H1 (cell line): ENCODE measurements at regions not wholly inside any gene's neighbourhood (a gene's known extent, or its start where the extent isn't known, plus 50 kb on each side); places are given as distances from the start of the nearest gene placed in this dataset.

Source experiments
- BRCA1 ChIP-seq: IDR thresholded peaks from 2 replicates; pipeline ENCODE4 v1.6.1; 2012; ENCODE audit warnings: low read depth, low read length, improper control_type of control experiment
- CBX5 ChIP-seq: fragments of 300-800, 300-1000 bp; sonication (generic); IDR thresholded peaks from 2 replicates; pipeline ENCODE4 v1.7.1; 2016; ENCODE audit warnings: antibody characterized with exemption, low read length, low read depth
- EP300 ChIP-seq, 2 experiments: IDR thresholded peaks; 1 replicate in 1 of 2; 2 replicates in 1 of 2; pipeline ENCODE4 v1.6.1; 2011 to 2012; ENCODE audit warnings: low read depth in 2 of 2, low read length in 2 of 2, mild to moderate bottlenecking in 2 of 2, borderline replicate concordance in 1 of 2, inconsistent platforms in 1 of 2, moderate library complexity in 1 of 2
- NANOG ChIP-seq: IDR thresholded peaks from 2 replicates; pipeline ENCODE4 v1.6.1; 2011; ENCODE audit warnings: low read length, low read depth, mild to moderate bottlenecking, inconsistent platforms; ENCODE audit not compliant: insufficient read depth, poor library complexity, severe bottlenecking
- NRF1 ChIP-seq: IDR thresholded peaks from 2 replicates; pipeline ENCODE4 v1.6.1; 2011; ENCODE audit warnings: mild to moderate bottlenecking, low read depth, low read length, improper control_type of control experiment
- POLR2A ChIP-seq, 2 experiments: IDR thresholded peaks; 1 replicate in 1 of 2; 2 replicates in 1 of 2; pipeline ENCODE4 v1.6.1; 2011; ENCODE audit warnings: low read depth in 2 of 2, low read length in 2 of 2, mild to moderate bottlenecking in 2 of 2; ENCODE audit errors: control extremely low read depth in 1 of 2
- RAD21 ChIP-seq, 2 experiments: IDR thresholded peaks in 1 of 2; conservative IDR thresholded peaks in 1 of 2; 2 replicates each; pipeline ENCODE4 v1.6.1; 2011; ENCODE audit warnings: low read depth in 2 of 2, low read length in 2 of 2, improper control_type of control experiment in 1 of 2, inconsistent platforms in 1 of 2, mild to moderate bottlenecking in 1 of 2, moderate library complexity in 1 of 2
- SIX5 ChIP-seq: IDR thresholded peaks from 2 replicates; pipeline ENCODE4 v1.6.1; 2011; ENCODE audit warnings: mild to moderate bottlenecking, low read depth, low read length
- TF ChIP-seq, protein P1 (sequence below), 3 experiments: IDR thresholded peaks; 1 replicate in 2 of 3; 2 replicates in 1 of 3; pipeline versions ENCODE4 v1.5.1 to v1.6.1; 2011; ENCODE audit warnings: low read length in 3 of 3, mild to moderate bottlenecking in 3 of 3, inconsistent platforms in 2 of 3, low read depth in 1 of 3, moderate library complexity in 1 of 3; ENCODE audit not compliant: insufficient read depth in 1 of 3; ENCODE audit errors: control extremely low read depth in 1 of 3

DNA sequence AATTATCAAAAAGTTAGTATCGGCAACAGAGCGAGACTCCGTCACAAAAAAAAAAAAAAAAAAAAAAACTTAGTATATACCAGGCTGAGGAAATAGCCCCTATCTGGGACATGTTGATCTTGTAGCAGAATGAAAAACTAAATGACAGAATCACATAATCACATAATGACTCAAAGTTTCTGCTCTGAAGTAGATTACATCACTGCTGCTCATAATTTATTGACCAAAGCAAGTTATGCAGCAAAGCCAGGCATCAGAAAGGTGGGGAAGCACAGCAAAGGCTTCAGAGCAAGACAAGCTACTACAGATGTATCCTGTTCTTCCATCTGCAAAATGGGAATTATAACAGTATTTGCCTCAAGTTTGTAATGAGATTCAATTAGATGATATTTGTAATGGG, 68.1 kb downstream of the BOD1L2 start:
- no peak for TF ChIP-seq POLR2A (IDR thresholded peaks at IDR 0.05; ENCODE audit: control extremely low read depth in 1 of 2, low read depth in 2 of 2, low read length in 2 of 2)
- TF ChIP-seq EP300 (IDR thresholded peaks at IDR 0.05; ENCODE audit: borderline replicate concordance in 1 of 2, low read depth in 2 of 2, low read length in 2 of 2) = no peak
- TF ChIP-seq, protein P1, sequence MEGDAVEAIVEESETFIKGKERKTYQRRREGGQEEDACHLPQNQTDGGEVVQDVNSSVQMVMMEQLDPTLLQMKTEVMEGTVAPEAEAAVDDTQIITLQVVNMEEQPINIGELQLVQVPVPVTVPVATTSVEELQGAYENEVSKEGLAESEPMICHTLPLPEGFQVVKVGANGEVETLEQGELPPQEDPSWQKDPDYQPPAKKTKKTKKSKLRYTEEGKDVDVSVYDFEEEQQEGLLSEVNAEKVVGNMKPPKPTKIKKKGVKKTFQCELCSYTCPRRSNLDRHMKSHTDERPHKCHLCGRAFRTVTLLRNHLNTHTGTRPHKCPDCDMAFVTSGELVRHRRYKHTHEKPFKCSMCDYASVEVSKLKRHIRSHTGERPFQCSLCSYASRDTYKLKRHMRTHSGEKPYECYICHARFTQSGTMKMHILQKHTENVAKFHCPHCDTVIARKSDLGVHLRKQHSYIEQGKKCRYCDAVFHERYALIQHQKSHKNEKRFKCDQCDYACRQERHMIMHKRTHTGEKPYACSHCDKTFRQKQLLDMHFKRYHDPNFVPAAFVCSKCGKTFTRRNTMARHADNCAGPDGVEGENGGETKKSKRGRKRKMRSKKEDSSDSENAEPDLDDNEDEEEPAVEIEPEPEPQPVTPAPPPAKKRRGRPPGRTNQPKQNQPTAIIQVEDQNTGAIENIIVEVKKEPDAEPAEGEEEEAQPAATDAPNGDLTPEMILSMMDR (IDR thresholded peaks at IDR 0.05; ENCODE audit: control extremely low read depth in 1 of 3, insufficient read depth in 1 of 3, low read depth in 1 of 3, low read length in 3 of 3) = no peak
- TF ChIP-seq CBX5 = no peak
- TF ChIP-seq NRF1 = no peak
- TF ChIP-seq SIX5 = no peak
- TF ChIP-seq NANOG = no peak
- no peak for TF ChIP-seq RAD21 (IDR thresholded peaks at IDR 0.05 in 1 of 2, conservative IDR thresholded peaks at IDR 0.05 in 1 of 2; ENCODE audit: low read depth in 2 of 2, low read length in 2 of 2)
- no peak for TF ChIP-seq BRCA1
